ENCODE measurements at regions not wholly inside any gene's neighbourhood (a gene's known extent, or its start where the extent isn't known, plus 50 kb on each side); places are given as distances from the start of the nearest gene placed in this dataset.

DNA sequence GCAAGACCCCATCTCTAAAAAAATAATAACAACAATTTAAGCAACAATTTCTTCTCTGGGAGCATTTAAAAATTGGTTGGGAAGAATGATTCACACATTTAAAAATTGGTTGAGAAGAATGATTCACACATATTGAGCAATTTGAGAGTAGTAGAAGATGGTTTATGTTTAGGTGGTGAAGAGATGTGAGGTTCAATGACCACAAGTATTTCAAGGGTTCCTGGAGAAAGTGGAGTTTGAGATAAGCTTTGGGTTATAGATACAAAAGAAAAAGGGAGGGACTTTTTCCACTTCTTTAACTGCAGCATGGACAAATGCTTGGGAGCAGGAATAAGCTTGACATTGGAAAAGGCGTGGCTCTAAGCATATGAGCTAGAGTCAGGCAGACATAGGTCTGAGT lies 145.7 kb upstream of the NPHP3 start (continued):
- no peak for TF ChIP-seq EP300 (IDR thresholded peaks at IDR 0.05; ENCODE audit: borderline replicate concordance in 1 of 2, low read depth in 1 of 2, low read length in 1 of 2)
- TF ChIP-seq, protein P1, sequence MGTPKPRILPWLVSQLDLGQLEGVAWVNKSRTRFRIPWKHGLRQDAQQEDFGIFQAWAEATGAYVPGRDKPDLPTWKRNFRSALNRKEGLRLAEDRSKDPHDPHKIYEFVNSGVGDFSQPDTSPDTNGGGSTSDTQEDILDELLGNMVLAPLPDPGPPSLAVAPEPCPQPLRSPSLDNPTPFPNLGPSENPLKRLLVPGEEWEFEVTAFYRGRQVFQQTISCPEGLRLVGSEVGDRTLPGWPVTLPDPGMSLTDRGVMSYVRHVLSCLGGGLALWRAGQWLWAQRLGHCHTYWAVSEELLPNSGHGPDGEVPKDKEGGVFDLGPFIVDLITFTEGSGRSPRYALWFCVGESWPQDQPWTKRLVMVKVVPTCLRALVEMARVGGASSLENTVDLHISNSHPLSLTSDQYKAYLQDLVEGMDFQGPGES (IDR thresholded peaks at IDR 0.05; ENCODE audit: low read depth, low read length): no peak

DNA sequence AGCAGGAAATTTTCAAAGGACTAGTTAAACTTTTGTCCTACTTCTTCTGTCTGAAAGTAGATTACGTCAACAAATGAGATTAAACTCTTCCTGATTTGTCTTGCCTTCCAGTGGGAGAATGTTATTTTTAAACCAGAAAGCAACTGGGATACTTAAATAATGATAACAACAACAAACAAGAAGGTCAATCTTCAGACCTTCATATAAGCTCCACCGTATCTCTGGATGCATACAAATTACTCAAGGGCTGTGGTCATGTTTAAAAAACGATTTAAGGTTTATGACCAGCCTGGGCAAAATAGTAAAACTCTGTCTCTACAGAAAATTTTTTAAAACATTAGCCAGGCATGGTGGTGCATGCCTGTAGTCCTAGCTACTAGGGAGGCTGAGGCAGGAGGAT lies 145.3 kb upstream of the NPHP3 start:
- Histone ChIP-seq H3K36me3 (replicated peaks in 1 of 2; ENCODE audit: control insufficient read depth in 1 of 2, insufficient read depth in 2 of 2, low read length in 1 of 2) (no peaks in the 10 kb centered on the region), H3K9ac (no peak overlapping the region), H3K79me2 (ENCODE audit: insufficient read depth) (no peaks in the 10 kb centered on the region), H3F3A (replicated peaks; ENCODE audit: insufficient read depth) (no peaks in the 10 kb centered on the region), H2AFZ (ENCODE audit: low read depth) (no peak overlapping the region), H3K27me3 (ENCODE audit: insufficient read depth) (no peaks in the 10 kb centered on the region), H3K27ac (ENCODE audit: low read depth in 2 of 2, low read length in 1 of 2) (no peak overlapping the region), H3K4me3 (ENCODE audit: low read depth in 2 of 2, low read length in 1 of 2) (no peak overlapping the region), H3K9me3 (no peaks in the 10 kb centered on the region), H3K9me2 (no peaks in the 10 kb centered on the region), H3K4me2 (no peak overlapping the region), H3K4me1 (ENCODE audit: control insufficient read depth in 1 of 2, insufficient read depth in 2 of 2, low read depth in 1 of 2, low read length in 1 of 2) (no peaks in the 10 kb centered on the region), H4K20me1 (ENCODE audit: insufficient read depth) (no peaks in the 10 kb centered on the region)
- POLR2A ChIA-PET: no interaction called here
- CTCF ChIA-PET: no interaction called here
- WGBS (ENCODE audit: low lambda C conversion rate): 36% methylated on average over 3 of the region's 3 CpGs
- TF ChIP-seq CHD2 (IDR thresholded peaks at IDR 0.05; ENCODE audit: low read length, partially characterized antibody) (no peak), JUND (IDR thresholded peaks at IDR 0.05) (no peak), MEF2A (IDR thresholded peaks at IDR 0.05; ENCODE audit: borderline replicate concordance, low read depth) (no peak), EZH2phosphoT487 (IDR thresholded peaks at IDR 0.05; ENCODE audit: borderline replicate concordance, low read depth) (no peak), POLR2AphosphoS5 (IDR thresholded peaks at IDR 0.05; ENCODE audit: low read depth, low read length) (no peak), SIN3A (IDR thresholded peaks at IDR 0.05; ENCODE audit: borderline replicate concordance, low read depth, low read length) (no peak), RFX5 (IDR thresholded peaks at IDR 0.05; ENCODE audit: low read length) (no peak), TAF1 (IDR thresholded peaks at IDR 0.05; ENCODE audit: borderline replicate concordance, low read depth, low read length) (no peak), FOXM1 (IDR thresholded peaks at IDR 0.05; ENCODE audit: low read depth) (no peak), MXI1 (IDR thresholded peaks at IDR 0.05; ENCODE audit: low read depth, low read length) (no peak)
- TF ChIP-seq, protein P2, sequence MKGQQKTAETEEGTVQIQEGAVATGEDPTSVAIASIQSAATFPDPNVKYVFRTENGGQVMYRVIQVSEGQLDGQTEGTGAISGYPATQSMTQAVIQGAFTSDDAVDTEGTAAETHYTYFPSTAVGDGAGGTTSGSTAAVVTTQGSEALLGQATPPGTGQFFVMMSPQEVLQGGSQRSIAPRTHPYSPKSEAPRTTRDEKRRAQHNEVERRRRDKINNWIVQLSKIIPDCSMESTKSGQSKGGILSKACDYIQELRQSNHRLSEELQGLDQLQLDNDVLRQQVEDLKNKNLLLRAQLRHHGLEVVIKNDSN (IDR thresholded peaks at IDR 0.05; ENCODE audit: borderline replicate concordance, low read depth): no peak
- TF ChIP-seq, protein P3, sequence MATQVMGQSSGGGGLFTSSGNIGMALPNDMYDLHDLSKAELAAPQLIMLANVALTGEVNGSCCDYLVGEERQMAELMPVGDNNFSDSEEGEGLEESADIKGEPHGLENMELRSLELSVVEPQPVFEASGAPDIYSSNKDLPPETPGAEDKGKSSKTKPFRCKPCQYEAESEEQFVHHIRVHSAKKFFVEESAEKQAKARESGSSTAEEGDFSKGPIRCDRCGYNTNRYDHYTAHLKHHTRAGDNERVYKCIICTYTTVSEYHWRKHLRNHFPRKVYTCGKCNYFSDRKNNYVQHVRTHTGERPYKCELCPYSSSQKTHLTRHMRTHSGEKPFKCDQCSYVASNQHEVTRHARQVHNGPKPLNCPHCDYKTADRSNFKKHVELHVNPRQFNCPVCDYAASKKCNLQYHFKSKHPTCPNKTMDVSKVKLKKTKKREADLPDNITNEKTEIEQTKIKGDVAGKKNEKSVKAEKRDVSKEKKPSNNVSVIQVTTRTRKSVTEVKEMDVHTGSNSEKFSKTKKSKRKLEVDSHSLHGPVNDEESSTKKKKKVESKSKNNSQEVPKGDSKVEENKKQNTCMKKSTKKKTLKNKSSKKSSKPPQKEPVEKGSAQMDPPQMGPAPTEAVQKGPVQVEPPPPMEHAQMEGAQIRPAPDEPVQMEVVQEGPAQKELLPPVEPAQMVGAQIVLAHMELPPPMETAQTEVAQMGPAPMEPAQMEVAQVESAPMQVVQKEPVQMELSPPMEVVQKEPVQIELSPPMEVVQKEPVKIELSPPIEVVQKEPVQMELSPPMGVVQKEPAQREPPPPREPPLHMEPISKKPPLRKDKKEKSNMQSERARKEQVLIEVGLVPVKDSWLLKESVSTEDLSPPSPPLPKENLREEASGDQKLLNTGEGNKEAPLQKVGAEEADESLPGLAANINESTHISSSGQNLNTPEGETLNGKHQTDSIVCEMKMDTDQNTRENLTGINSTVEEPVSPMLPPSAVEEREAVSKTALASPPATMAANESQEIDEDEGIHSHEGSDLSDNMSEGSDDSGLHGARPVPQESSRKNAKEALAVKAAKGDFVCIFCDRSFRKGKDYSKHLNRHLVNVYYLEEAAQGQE (IDR thresholded peaks at IDR 0.05; ENCODE audit: low read depth, low read length): no peak
- DNase-seq: no peak
